SK-N-MC (cell line): ENCODE measurements at regions not wholly inside any gene's neighbourhood (a gene's known extent, or its start where the extent isn't known, plus 50 kb on each side); places are given as distances from the start of the nearest gene placed in this dataset.

ENCODE experiments used
- EZH2 ChIP-seq: fragments of 200-600 bp; sonication (generic); IDR thresholded peaks from one replicate; pipeline ENCODE4 v1.6.1; 2017; ENCODE audit warnings: antibody characterized with exemption
- POLR2AphosphoS5 ChIP-seq: IDR thresholded peaks from 2 replicates; pipeline ENCODE4 v1.6.1; 2012; ENCODE audit warnings: mild to moderate bottlenecking, low read depth, low read length, borderline replicate concordance

GRCh38 chr12:131418884-131419283 is 292.0 kb upstream of the SFSWAP start:
- TF ChIP-seq POLR2AphosphoS5 (no peak), EZH2 (no peak)
